ENCODE measurements at regions not wholly inside any gene's neighbourhood (a gene's known extent, or its start where the extent isn't known, plus 50 kb on each side); places are given as distances from the start of the nearest gene placed in this dataset.
A peak's percentile ranks its signal among the peaks of the same experiment; 100 is the strongest.

- TF ChIP-seq CTCF (conservative IDR thresholded peaks at IDR 0.05) = peak; percentile 13; the same call in 1 of the 2 replicates
- no peak for TF ChIP-seq ZFX (IDR thresholded peaks at IDR 0.05)
These were observed 102.7 kb downstream of the UCHL1 start for GRCh38 chr4:41359422-41359775.

All from C4-2B (cell line).